ENCODE measurements at regions not wholly inside any gene's neighbourhood (a gene's known extent, or its start where the extent isn't known, plus 50 kb on each side); places are given as distances from the start of the nearest gene placed in this dataset.
"Not testable (repeated sequence)": the region's sequence is repeated elsewhere in the genome, so short reads cannot be mapped to it uniquely, and the experiment has no call there.

- not testable (repeated sequence) for FAIRE-seq; DNase-seq (ENCODE audit: insufficient read length, low spot score)
Measured at GRCh38 chr9:42365244-42365945, 181.9 kb downstream of the SPATA31A6 start.

- FAIRE-seq; DNase-seq (ENCODE audit: insufficient read length, low spot score): not testable (repeated sequence)
Measured at GRCh38 chr9:42368279-42368881, 184.9 kb downstream of the SPATA31A6 start.

- not testable (repeated sequence) for FAIRE-seq; DNase-seq (ENCODE audit: insufficient read length, low spot score)
Measured at GRCh38 chr9:42370172-42370571, 186.7 kb downstream of the SPATA31A6 start.

GRCh38 chr9:42371417-42371816 is 188.0 kb downstream of the SPATA31A6 start:
- FAIRE-seq; DNase-seq (ENCODE audit: insufficient read length, low spot score): not testable (repeated sequence)

- not testable (repeated sequence) for DNase-seq (ENCODE audit: insufficient read length, low spot score); FAIRE-seq
Measured at GRCh38 chr9:42377530-42378417, 194.3 kb downstream of the SPATA31A6 start.

- DNase-seq (ENCODE audit: insufficient read length, low spot score) (no peak), FAIRE-seq (no peak)
Measured at GRCh38 chr9:42378418-42378815, 195.0 kb downstream of the SPATA31A6 start.

- not testable (repeated sequence) for DNase-seq (ENCODE audit: insufficient read length, low spot score); FAIRE-seq
Measured at GRCh38 chr9:42379602-42380001, 196.1 kb downstream of the SPATA31A6 start.

GRCh38 chr9:42384585-42384984 is 201.1 kb downstream of the SPATA31A6 start:
- FAIRE-seq; DNase-seq (ENCODE audit: insufficient read length, low spot score): not testable (repeated sequence)

GRCh38 chr9:42385574-42386120 is 202.2 kb downstream of the SPATA31A6 start:
- not testable (repeated sequence) for DNase-seq (ENCODE audit: insufficient read length, low spot score); FAIRE-seq

- no peak for FAIRE-seq
- DNase-seq (ENCODE audit: insufficient read length, low spot score): no peak
Measured at GRCh38 chr9:42386477-42386876, 203.0 kb downstream of the SPATA31A6 start.

GRCh38 chr9:42388146-42388690 is 204.8 kb downstream of the SPATA31A6 start:
- no peak for DNase-seq (ENCODE audit: insufficient read length, low spot score)
- no peak for FAIRE-seq

- DNase-seq (ENCODE audit: insufficient read length, low spot score) (no peak), FAIRE-seq (no peak)
Measured at GRCh38 chr9:42388846-42389245, 205.4 kb downstream of the SPATA31A6 start.

- not testable (repeated sequence) for DNase-seq (ENCODE audit: insufficient read length, low spot score); FAIRE-seq
Measured at GRCh38 chr9:42392773-42393455, 209.5 kb downstream of the SPATA31A6 start.

- no peak for DNase-seq (ENCODE audit: insufficient read length, low spot score)
- FAIRE-seq: no peak
Measured at GRCh38 chr9:42396318-42396717, 212.9 kb downstream of the SPATA31A6 start.

- FAIRE-seq; DNase-seq (ENCODE audit: insufficient read length, low spot score): not testable (repeated sequence)
Measured at GRCh38 chr9:42397336-42397735, 213.9 kb downstream of the SPATA31A6 start.

- not testable (repeated sequence) for DNase-seq (ENCODE audit: insufficient read length, low spot score); FAIRE-seq
Measured at GRCh38 chr9:42402919-42403318, 219.5 kb downstream of the SPATA31A6 start.

- DNase-seq (ENCODE audit: insufficient read length, low spot score); FAIRE-seq: not testable (repeated sequence)
Measured at GRCh38 chr9:42409581-42409980, 226.1 kb downstream of the SPATA31A6 start.

- DNase-seq (ENCODE audit: insufficient read length, low spot score); FAIRE-seq: not testable (repeated sequence)
Measured at GRCh38 chr9:42412354-42412753, 228.9 kb downstream of the SPATA31A6 start.

- not testable (repeated sequence) for FAIRE-seq; DNase-seq (ENCODE audit: insufficient read length, low spot score)
Measured at GRCh38 chr9:42414865-42415264, 231.4 kb downstream of the SPATA31A6 start.

GRCh38 chr9:42419652-42420051 is 236.2 kb downstream of the SPATA31A6 start:
- DNase-seq (ENCODE audit: insufficient read length, low spot score); FAIRE-seq: not testable (repeated sequence)

Data from GM19239 (cell line).